Superior temporal gyrus (tissue), 1 donor: ENCODE measurements at regions not wholly inside any gene's neighbourhood (a gene's known extent, or its start where the extent isn't known, plus 50 kb on each side); places are given as distances from the start of the nearest gene placed in this dataset.
A peak's percentile ranks its signal among the peaks of the same experiment; 100 is the strongest.
"Not testable (repeated sequence)": the region's sequence is repeated elsewhere in the genome, so short reads cannot be mapped to it uniquely, and the experiment has no call there.

Experiments used
- DNase-seq: peaks from one replicate; pipeline ENCODE4 v3.0.0-alpha.2; 2016; ENCODE audit errors: extremely low spot score

DNA sequence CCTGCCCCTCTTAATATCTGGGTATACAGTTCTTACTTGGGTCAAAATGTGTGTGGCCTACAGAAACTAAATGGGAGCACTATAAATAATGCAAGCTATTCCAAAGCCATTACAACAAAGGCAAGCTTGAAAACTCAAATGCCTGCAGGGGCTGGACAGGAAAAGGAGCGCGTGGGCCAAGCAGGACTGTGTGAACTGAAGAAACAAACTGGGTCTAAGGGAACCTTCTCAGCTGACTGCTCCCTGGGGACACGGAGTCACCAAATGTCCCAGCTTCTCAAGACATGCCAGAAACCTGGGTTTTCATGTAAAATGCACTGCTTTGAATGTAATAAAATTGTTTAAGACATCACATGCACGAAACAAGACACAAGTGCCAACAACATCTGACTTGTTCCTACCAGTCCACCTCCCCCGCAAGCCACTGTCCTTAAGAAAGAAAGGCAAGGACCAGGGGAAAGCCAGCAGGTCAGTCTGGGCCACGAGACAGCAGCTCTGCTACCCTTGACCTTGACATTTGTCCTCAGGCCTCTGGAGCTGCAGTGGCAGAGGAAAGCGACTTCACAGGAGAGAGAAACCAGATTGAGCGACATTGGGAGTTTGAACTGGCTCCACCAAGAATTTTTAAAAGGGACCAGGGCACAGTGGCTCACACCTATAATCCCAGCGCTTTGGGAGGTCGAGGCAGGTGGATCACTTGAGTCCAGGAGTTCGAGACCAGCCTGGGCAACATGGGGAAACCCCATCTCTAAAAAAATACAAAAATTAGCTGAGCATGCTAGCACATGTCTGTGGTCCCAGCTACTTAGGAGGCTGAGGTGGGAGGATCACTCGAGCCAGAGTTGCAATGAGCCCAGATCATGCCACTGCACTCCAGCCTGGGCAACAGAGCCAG is 89.7 kb upstream of the SH3BP4 start:
- DNase-seq: peak; percentile 24

GRCh38 chr2:234859330-234859872 is 92.4 kb upstream of the SH3BP4 start:
- DNase-seq: not testable (repeated sequence)

GRCh38 chr2:234858790-234859329 is 93.0 kb upstream of the SH3BP4 start:
- DNase-seq: no peak

GRCh38 chr2:234858145-234858544 is 93.7 kb upstream of the SH3BP4 start:
- DNase-seq: no peak

- DNase-seq: no peak
These were observed 98.1 kb upstream of the SH3BP4 start for GRCh38 chr2:234853729-234854128.

- no peak for DNase-seq
These were observed 98.9 kb upstream of the SH3BP4 start for GRCh38 chr2:234852941-234853340.

- no peak for DNase-seq
These were observed 99.8 kb upstream of the SH3BP4 start for GRCh38 chr2:234852035-234852434.

- DNase-seq: no peak
These were observed 100.4 kb upstream of the SH3BP4 start for GRCh38 chr2:234851451-234851850.

- no peak for DNase-seq
These were observed 101.0 kb upstream of the SH3BP4 start for GRCh38 chr2:234850818-234851217.

- DNase-seq: no peak
These were observed 102.1 kb upstream of the SH3BP4 start for GRCh38 chr2:234849678-234850077.

- no peak for DNase-seq
These were observed 103.2 kb upstream of the SH3BP4 start for GRCh38 chr2:234848578-234848977.

- no peak for DNase-seq
These were observed 104.2 kb upstream of the SH3BP4 start for GRCh38 chr2:234847639-234848038.

- no peak for DNase-seq
These were observed 104.5 kb upstream of the SH3BP4 start for GRCh38 chr2:234847364-234847635.

DNA sequence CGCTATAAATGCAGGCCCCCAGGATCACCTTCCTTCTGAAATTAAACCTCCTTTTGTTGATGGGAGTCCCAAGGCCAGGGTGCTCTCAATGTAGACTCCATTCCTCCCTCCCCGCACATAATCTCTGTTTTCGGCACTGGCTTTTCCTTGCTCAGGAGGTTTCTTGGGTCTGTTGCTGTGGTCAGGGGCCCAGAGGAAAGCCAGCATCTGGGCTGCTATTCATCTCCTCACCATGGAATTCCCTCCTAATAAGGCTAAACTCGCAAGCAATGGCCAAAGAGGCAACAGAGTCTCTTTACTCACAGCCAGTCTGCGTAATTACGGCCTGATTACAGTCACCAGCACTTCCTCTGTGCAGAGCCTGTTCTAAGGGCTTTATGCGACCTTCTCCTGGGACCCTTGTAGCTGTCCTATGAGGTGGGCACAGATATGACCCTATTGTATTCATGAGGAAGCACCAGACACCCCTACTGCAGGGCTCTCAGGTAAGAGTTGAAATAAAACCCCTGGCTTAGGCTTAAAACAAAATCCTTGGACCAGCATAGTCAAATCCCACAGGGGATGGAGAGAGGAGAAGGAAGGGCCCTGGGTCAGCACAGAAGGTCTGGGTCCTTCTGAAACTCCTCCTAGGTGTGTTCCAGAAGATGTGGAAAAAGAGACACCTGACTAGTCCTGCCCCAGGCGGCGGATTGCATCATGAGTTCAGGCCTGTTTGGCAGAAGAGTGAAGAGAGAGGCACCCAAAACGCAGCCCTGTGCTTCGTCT is 105.0 kb upstream of the SH3BP4 start:
- DNase-seq: no peak

- DNase-seq: no peak
These were observed 105.9 kb upstream of the SH3BP4 start for GRCh38 chr2:234845602-234846590.

DNA sequence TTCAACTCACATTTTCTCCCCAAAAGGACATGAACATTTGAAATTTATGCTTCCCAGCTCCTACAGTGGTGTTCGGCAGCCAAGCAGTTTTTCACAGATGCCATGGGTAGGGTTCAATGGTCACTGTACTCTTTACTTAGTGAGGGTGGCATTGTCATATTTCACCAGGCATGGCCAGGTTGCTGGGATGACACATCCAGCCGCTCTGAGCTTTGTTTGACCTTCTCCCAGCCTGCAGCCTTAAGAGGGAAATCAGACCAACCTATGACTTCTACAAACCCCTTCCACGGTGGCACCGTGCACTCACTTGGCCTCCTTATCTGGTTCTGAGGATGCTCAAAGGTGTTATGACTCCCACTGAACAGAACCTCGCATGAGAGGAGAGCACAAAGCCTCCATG is 108.4 kb upstream of the SH3BP4 start:
- DNase-seq: no peak

DNA sequence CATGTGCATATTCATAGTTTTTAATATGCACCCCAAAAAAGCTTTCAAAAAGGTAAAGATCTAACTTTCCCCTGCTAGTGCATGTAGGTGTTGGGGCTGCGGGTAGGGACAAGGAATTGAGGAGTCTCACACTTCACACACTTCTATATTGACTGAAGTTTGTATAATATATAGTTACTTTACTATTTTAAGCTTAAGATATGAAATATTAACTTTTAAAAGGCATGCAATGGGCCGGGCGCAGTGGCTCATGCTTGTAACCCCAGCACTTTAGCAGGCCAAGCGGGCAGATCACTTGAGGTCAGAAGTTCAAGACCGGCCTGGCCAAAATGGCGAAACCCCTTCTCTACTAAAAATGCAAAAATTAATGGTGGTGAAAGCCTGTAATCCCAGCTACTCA is 109.1 kb upstream of the SH3BP4 start:
- DNase-seq: no peak

DNA sequence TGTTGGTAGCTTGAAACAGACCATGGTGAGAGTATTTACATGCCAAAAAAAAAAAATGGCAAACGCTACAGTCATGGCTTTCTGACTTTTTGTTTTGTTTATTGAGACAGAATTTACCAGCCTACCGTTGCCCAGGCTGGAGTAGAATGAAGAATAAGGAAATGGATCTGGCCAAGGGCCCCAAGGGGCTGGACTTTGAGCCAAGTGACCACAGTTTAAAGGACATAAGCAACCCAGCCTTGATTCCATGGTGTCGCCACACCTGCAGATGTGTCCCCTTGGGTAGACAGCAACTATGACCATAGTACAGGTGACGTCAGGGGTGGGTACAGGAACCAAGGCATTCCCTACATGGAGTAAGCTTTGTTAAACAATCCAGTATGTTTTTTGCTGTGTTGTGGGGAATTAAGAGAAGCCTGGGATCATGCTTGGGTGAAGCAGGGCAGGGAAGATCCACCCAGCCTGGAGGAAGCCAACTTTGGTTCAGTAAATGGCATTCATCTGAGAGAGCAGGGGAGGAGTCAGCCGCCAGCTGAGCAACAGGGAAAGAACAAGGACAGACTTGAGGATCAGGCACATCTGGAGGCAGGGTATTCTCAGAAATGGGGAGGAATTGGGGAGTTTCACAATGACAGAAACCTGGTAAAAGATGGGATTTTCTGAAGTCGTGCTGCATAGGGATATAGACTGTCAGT is 110.3 kb upstream of the SH3BP4 start:
- no peak for DNase-seq

DNA sequence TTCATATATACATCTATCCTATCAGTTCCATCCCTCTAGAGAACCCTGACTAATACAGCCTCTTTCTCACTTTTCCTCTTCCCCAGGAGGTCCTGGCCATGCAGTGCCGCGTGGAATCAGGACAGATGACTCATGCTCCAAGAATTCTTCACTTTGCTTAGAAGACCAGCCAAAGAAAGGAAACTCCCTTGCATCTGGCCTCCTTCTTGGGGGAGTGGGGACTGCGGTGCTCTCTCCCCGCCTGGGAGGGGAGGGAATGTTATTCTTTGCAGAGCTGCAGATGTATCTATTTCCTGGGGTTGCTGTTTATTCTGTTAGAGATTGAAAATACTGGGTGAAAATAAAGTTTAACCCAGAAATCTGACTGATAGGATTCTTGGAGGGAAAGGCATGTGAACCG is 111.5 kb upstream of the SH3BP4 start:
- peak; percentile 31 for DNase-seq

DNA sequence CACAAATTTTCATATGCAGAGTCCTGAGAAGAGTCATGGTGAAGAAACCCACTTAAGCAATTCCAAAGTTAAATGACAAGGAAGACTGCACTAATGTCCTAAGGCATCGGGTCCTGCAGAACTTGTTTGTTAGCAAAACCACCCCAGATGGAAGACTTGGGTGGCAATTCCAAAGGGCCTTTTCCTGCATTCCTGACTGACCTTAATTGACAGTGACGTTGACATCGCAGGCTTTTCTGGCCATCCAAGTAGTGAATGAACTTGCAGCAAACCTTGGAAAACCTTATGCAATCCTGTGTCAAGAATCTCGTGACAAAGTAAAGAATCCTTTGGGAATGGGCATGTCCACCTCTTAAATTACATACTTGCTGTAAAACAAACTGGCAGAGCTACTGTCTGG is 112.5 kb upstream of the SH3BP4 start:
- no peak for DNase-seq

DNA sequence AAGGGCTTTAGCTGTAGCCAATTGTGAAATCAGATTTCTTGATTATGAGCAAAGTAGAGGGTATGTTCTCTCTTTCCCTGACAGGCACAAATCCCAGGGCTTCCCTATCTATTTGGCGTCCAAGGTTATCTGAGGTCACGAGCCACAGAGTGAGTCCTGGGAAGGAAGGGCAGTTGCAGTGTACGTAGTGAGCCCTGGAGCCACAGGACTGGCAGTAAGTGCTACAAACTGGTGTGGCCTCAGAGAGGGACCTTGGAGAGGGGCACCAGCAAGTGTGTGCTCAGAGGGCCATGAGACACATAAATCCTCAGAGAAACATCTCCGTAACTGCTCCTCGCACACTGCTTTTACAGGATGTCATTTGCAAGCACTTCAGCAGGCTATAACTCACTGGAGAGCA is 115.5 kb upstream of the SH3BP4 start:
- no peak for DNase-seq
